Myocyte (in vitro differentiated cells): ENCODE measurements at regions not wholly inside any gene's neighbourhood (a gene's known extent, or its start where the extent isn't known, plus 50 kb on each side); places are given as distances from the start of the nearest gene placed in this dataset.
"Not testable (repeated sequence)": the region's sequence is repeated elsewhere in the genome, so short reads cannot be mapped to it uniquely, and the experiment has no call there.

Source experiments
- DNase-seq: peaks from one replicate; pipeline ENCODE4 v3.0.0-alpha.2; 2012; ENCODE audit warnings: low read depth

DNA sequence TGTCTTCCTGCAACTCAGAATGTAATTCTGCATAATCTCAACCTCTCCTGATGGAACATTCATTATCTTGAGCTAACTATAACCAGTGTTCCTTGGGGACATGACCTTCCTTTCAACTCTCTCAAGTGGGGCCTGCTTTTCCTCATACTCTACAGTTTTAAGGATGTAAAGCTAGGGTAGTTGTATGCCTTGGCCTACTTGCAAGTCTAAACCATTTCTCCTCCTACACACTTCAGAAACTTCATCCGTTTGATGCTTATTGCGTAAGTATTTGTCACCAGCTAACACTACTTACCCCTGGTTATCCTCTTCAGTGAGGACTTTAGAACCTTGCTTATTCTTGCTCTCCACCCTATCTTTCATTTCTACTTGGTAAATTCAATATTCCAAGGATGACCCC, 548.9 kb downstream of the HINT1 start:
- DNase-seq = no peak

DNA sequence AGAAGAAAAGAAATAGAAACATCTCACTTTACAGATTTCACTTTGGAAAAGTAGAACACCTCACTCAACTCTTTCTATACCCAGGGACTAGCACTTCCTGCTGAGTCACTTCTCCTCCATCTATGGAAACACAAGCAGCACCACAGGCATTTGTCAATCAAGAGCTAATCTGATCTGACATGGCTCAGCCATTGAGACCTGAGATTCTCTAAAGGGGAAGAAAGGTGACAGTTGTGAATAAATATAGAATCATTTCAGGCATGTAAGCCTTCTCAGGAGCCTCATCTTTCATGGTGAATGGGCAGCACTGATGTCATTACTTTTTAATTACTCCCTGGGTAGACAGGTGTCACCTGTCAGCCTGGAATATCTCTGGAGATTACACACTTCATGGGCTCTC, 559.8 kb downstream of the HINT1 start:
- peak; percentile 80 for DNase-seq

DNA sequence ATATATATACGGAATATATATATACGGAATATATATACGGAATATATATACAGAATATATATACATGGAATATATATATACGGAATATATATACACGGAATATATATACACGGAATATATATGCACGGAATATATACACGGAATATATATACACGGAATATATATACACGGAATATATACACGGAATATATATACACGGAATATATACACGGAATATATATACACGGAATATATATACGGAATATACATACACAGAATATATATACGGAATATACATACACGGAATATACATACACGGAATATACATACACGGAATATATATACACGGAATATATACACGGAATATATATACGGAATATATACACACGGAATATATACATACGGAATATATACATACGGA, 568.4 kb downstream of the HINT1 start:
- DNase-seq = not testable (repeated sequence)

DNA sequence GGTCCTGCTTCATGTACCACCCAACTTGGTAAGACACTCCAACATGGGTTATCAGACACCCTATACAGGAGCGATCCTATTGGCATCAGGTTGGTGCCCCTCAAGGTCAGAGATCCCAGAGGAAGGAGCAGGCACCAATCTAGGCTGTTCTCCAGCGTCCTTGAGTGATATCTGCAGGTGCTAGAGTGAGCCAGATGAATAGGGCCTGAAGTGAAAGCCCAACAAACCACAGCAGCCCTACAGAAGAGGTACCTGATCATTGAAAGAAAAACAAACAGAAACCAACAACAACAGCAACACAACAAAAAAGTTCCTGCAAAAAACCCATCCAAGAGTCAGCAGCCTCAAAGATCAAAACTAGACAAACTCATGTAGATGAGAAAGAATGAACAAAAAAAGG, 584.8 kb downstream of the HINT1 start:
- peak; percentile 5 for DNase-seq

DNA sequence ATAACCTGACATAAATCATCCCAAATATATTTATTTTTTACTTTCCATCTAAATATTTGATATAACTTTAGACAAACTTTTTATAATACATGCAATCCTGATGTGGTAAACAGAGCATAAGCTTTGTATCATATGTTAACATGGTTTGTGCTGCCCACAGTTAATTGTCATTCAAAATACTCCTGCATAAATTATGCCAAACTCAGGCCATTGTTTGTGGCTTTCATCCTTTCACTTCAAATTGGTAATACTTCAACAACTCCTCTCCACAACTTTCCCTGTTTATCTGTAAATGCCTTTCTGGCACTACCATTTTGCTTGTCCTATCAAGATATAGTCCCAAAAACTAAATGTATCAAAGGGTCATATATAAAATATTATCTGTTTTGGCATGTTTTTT, 586.7 kb downstream of the HINT1 start:
- DNase-seq = no peak

DNA sequence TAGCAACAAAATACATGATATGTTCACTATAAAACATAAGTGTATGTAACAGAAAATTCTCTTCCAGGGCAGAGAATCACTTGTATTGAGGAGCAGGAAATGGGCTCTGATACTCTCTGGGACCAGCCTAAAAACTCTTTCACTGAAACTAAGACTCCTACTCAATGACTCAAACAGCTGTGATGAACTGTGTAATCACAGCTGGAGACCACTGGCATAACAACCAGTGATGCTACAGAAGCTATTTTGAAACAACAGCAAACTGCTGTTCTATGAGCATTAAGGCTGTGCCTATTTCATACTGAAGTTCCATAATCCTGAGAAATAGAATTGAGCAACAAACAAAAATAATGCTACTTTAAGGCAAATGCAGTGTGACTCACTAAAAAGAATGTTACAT, 594.0 kb downstream of the HINT1 start:
- DNase-seq = peak; percentile 40

DNA sequence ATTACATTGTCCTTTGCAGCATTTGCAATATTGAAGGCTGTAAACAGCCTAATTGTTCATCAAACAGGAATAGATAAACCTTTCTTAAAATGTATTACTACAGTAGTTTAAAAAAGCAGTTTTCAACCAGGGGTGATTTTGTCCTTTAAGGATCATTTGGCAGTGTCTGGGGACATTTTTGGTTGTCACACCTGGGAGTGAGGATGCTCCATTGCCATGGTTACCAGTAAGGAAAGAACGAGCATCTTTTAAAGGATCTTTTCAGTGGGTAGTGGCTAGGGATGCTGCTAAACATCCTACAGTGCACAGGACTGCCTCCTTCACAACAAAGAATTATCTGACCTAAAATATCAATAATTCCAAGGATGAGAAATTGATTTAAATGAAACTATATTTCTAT, 596.3 kb downstream of the HINT1 start:
- DNase-seq = no peak

DNA sequence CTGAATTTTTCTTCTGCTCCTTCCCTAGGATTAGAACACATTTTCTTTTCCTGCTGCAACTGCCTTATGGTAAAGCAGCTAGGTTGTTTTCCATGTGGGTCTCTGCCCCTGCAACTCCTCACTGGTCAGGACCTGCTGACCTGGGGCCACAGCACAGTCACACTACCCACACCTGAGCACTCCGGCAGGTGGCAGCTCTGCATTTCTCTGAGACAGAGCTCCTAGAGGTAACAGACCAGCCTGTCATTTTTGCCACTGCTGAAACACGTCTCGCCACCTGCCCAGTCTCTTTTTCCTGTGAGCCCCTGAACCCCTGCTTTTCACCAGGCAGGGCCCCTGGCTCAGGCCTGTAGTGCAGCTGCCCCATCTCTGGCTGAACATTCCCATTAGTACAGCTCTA, 609.6 kb downstream of the HINT1 start:
- DNase-seq = no peak

DNA sequence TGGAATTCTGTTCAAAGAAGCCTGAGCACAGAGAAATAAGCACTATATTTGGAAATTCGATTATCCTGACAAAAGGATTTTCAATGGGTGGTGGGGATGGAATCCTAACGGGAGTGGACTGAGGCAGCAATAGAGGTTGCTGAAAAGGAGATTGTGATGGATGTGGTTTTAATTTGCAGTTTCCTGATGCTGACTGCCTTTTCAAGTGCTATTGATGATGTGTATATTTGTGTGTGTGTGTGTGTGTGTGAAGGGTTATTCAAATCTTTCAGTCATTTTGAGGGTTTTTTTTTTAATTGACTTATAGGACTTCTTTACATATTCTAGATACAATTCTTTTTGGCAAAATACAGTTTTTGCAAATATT, 614.5 kb downstream of the HINT1 start:
- DNase-seq = no peak

DNA sequence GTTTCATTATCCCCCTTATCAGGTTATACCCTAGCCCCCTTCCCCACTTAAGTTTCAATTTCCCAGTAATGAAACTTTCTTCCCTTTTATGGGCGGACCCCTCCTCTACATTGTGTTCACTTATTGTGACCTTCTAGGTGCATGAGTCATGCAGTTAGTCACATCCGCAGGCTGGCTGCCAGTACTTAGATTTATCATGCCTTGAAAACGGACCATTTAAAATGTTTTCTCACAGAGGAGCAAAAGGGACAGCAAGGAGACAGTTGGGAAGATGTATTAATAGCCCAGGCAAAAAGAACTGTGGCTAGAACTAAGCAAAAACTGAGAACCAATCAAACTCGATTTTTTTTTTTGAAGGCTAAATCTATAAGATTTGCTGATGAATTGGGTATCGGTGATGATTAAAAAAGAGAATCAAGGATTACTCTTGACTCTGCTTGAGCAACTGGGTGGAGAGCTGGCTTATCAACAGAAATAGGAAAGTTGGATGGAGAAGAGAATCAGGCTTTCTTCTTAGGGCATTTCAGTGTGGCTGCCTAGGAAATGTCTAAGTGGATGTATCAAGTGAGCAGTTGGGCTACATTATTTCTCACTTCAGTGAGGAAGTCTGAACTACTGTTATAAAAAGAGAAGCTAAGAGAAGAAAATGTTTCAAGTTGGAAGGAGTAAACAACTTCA, 615.0 kb downstream of the HINT1 start:
- DNase-seq = peak; percentile 66

DNA sequence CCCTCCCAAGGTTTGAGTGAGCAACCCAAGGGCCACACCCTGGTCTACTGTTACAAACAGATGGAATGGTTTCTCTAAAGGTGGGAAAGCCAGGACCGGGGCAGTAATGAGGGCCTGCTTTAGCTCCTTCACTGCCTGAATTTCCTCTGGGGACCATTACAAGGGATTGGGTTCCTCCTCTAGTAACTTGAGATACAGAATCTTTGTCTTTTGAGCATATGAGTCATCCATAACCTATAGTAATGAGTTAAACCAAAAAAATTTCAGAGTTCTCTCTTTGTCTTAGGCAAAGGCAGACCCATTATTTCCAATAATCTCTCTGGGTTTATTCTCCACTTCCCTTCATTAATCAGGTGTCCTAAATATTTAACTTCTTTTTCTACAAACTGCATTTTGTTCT, 618.8 kb downstream of the HINT1 start:
- DNase-seq = no peak

DNA sequence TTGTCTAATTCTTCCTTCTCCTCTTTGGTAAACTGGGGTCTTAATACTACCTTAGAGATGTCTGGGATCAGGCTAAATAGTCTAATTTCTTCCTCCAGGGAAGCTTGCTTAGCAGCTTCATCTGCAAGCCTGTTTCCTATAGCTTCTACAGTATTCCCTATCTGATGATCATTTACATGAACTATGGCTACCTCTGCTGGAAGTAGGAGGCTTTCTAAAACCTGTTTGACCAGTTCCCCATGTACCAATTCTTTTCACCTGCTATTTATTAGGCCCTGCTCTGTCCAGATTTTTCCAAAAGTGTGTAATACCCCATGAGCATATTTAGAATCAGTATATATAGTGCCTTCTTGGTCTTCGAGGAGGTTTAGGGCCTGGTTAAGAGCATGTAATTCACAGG, 619.8 kb downstream of the HINT1 start:
- DNase-seq = no peak

DNA sequence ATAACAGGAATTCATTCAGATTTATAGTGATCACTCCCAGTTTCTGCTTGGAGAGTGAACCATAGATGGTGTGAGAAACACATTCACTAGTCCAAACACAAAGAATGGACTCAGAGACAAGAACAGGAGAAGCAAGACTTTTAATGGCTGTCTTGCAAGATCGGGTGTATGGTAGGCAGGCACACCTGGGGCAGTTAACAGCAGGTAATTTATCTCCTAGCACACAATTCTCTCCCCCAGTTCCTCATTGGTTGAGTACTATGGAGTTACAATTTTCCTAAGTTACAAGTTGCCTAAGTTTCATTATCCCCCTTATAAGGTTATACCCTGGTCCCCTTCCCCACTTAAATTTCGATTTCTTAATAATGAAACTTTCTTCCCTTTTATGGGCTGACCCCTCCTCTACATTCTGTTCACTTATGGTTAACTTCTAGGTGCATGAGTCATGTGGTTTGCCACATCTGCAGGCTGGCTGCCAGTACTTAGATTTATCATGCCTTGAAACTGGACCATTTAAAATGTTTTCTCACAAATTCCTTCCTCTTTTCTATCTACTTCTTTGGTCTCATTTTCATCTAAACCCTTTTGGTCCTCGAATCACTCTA, 623.3 kb downstream of the HINT1 start:
- DNase-seq = peak; percentile 47

DNA sequence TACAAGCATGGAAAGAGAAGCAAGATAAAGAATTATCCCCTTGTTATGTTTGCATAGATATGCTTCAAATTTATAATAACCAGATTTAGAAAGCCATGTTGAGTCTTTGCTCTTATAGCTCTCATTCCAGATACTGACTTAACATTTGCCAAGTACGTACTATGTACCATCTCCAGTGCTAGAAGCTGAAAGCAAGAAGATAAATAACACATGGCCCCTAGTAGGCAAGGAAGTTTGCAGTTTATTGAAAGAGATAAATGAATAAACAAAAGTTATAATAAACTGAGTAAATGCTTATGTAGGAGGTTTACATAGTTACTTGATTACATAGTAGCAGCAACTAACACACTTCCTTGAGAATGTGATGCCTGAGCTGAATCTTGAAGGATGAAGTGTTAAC, 628.4 kb downstream of the HINT1 start:
- no peak for DNase-seq

DNA sequence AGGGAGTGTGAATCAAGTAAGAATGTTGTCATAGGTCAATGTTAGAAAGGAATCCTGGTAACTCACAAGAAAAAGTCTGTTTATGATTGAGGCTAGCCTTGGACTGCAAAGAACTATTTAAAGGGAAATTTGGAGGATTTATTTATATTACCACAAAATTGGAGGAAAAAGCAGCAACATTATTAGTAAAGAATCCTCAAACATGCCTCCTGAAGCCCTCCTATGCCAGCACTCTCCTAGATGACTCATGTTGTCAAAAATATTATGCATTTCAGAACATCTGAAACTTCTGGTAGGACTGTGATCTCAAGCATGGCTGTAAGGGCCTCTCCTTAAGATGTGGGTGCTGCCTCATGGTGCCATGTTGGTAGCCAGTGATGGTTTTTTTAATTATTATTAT, 628.5 kb downstream of the CHSY3 start:
- no peak for DNase-seq

DNA sequence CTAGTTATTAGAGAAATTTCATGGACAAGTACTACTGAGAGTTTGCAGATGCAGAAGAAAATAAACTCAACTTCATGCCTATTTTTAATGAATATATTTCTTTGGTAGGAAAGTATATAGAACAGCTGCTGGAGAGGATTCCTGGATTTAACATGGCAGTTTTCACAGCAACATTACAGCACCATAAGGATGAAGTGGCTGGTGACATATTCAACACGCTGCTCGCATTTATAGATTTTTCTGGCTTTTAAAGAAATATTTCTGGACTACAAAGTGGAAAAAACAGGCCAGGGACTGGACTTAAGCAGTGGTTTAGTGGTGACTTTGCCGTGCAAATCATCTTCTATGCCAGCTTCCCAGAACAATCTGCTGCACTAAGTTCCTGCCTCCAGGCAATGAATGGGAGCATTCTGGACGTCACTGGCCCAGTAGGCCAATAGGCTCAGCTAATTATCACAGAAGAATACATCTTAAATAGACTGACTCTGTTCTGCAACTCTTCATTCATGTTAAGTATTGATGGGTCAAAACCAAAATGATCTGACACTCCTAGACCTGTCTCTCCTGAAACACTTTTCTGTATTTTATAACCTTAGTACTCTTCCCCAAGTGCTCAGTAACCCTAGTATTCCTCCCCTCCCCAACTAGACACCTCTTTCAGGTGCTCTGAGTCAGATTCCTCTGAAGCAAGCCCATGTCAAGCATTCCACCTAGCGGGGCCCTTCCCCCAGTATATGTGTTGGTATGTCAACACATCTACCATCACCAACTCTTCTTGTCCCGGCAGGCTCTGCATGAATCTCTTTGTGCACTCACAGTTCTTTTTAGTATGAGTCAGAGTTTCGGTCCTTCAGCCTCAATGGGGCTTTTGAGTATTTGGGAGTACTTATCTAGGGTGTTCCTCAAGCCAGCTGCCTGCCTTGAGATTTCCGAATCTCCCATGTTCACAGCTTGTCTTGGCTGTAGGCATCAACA, 625.5 kb downstream of the CHSY3 start:
- DNase-seq = no peak

DNA sequence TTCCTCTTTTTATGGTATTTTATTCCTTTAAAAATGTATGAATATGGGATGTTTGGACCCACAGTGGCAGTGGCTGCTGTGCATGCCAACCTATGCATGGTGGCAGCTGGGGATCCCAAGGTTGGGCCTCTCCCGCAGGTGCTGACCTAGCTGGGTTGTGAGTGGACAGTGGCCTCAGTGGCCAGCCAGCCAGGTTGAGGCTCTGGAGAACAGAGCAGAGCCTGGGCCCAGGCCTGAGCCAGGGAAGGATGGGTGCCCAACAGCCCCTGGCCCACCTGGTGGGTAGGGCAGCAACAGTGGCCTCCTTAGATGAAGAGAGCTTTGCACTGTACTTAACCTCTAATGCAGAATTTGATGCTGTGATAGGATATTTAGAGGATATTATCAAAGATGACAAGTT, 624.8 kb downstream of the CHSY3 start:
- DNase-seq = no peak

DNA sequence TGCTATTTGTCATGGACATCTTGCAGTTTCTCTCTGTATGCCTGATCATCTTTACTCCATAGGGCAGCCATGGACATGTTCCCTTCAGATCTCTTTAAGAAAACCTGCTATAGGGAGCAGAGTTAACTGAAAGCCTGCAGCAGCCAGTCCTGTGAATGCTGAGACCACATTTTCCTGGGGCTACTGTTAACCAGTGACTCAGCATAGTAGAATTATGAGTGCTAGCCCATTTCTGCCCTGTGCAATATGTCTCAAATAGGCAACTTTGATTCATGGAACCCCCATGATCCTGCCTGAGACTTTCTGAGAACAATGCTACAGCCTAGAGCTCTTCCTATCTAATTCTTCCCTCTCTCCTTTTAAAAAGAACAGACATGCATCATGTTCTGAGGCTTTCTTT, 624.2 kb downstream of the CHSY3 start:
- DNase-seq = peak; percentile 21

DNA sequence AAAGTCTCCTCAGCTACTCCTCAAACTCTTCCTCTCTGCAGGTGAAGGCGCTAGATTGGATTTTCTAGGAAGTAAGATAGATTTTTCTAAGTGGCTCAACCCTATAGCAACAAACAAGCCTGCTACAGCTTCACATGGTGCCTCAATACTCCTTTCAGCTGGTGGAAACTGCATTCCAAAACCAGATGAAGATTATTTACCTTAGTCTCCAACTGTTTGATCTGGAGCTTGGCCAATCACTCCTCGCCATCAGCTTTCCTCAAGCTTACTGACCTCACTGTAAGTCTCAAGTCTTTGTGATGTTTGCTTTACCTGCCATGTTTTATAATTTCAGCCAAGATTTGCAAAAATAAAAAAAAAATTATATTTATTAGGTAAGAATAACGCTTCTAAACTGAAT, 622.4 kb downstream of the CHSY3 start:
- DNase-seq = no peak

DNA sequence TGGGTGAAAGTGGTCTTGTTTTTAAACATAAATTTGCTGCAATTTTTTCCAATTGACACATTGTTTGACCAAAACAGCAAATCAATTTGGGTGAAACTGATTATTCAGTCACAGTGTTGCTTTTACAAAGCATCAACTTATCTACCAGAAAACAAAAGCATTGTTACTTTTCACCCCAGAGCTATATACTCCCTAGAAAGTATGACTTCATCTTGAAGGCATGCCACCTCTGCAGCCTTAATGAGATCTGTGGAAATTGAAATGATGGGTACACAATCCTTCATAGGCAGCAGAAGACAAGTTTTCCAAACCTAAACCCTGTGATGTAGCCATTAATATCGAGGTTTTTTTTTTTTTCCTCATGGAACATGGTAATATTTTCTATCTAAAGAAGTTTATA, 615.9 kb downstream of the CHSY3 start:
- peak; percentile 13 for DNase-seq

DNA sequence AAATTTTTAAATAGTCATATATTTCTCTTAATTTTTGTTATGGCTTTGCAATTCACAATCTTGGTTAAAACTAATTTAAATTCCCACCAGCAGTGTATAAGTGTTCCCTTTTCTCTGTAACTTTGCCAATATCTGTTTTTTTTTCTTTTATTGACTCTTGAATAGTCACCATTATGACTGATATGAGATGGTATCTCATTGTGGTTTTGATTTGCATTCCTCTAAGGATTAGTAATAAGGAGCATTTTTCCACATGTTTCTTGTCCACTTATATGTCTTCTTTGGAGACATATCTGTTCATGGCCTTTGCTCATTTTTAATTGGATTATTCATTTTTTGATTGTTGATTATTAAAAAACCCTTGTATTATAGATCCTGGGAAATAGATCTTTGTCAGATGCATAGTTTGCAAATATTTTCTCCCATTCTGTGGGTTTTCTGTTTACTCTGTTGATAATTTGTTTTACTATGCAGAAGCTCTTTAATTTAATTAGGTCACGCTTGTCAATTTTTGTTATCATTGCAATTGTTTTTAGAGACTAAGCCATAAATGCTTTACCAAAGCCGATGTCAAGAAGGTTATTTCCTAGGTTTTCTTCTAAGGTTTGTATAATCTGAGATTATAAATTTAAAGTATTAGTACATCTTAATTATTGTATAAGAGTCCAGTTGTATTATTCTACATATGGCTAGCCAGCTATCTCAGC, 610.9 kb downstream of the CHSY3 start:
- DNase-seq = peak; percentile 52

DNA sequence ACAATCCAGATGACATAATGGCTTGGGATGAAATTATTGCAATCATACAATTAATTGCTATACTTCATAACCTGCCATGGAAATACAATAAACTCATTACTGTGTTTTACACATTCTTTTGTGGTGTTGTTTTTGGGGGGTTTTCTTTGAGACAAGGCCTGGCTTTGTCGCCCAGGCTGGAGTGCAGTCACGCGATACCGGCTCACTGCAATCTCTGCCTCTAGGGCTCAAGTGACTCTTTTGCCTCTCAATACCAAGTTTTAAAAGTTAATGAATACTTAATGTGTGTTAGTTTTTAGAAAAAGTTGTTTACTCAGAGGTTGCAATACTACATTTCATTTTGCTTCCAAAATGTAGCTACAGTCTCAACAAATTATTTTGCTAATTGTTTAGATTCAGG, 598.4 kb downstream of the CHSY3 start:
- DNase-seq = no peak
